ENCODE measurements at regions not wholly inside any gene's neighbourhood (a gene's known extent, or its start where the extent isn't known, plus 50 kb on each side); places are given as distances from the start of the nearest gene placed in this dataset.

DNA sequence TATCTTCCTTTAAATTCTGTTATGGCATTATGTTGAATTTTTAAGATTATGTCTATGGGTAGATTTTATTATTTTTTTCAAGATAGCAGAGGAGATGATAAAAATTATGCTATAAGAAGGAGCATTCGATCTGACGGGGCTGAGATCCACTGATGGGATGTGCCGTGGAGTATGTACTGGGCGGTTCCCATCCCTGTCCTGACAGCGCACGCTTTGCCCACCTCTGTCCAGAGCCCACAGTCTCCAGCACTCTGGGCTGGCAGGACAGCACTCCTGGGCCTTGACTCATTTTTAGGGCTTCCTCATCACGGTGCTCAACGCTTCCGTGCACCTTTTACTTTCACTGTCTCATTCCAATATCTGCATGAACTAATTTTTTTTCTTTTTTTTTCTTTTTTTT, 235.5 kb downstream of the TEX29 start:
- no peak for ATAC-seq
- POLR2A ChIA-PET, result no interaction called here

DNA sequence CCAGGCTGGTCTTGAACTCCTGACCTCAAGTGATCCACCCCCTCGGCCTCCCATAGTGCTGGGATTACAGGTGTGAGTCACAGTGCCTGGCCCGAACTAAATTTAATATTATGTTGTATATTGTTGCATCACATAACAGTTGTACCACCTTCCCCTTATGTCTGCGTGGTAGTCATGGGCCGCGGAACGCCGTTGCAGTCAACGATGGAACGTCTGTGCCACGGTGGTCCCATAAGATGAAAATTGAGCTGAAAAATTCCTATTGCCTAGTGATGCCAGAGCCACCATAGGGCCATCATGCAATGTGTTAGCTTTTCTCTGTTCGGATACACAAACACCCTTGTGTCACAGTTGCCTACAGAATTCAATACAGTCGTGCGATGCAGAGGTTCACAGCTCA, 236.1 kb downstream of the TEX29 start:
- H3K36me3 Mint-ChIP-seq (ENCODE audit: low read depth), result no peaks in the 10 kb centered on the region
- ATAC-seq (no peak), DNase-seq (no peak)
- no peak overlapping the region for H3K27ac Mint-ChIP-seq
- no peaks in the 10 kb centered on the region for H3K4me1 Mint-ChIP-seq (ENCODE audit: low read depth)
- no peaks in the 10 kb centered on the region for H3K27me3 Mint-ChIP-seq
- intact Hi-C loops (cut with micrococcal nuclease), result no loop called here
- TF ChIP-seq, protein P1, sequence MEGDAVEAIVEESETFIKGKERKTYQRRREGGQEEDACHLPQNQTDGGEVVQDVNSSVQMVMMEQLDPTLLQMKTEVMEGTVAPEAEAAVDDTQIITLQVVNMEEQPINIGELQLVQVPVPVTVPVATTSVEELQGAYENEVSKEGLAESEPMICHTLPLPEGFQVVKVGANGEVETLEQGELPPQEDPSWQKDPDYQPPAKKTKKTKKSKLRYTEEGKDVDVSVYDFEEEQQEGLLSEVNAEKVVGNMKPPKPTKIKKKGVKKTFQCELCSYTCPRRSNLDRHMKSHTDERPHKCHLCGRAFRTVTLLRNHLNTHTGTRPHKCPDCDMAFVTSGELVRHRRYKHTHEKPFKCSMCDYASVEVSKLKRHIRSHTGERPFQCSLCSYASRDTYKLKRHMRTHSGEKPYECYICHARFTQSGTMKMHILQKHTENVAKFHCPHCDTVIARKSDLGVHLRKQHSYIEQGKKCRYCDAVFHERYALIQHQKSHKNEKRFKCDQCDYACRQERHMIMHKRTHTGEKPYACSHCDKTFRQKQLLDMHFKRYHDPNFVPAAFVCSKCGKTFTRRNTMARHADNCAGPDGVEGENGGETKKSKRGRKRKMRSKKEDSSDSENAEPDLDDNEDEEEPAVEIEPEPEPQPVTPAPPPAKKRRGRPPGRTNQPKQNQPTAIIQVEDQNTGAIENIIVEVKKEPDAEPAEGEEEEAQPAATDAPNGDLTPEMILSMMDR (IDR thresholded peaks at IDR 0.05), result no peak
- CTCF ChIA-PET, result no interaction called here
- POLR2A ChIA-PET, result no interaction called here
- H3K9me3 Mint-ChIP-seq, result no peaks in the 10 kb centered on the region
- H3K4me3 Mint-ChIP-seq, result no peak overlapping the region

More for the DNA sequence above, 235.5 kb downstream of the TEX29 start:
- Mint-ChIP-seq H3K4me3 (no peak overlapping the region), H3K4me1 (ENCODE audit: low read depth) (no peaks in the 10 kb centered on the region), H3K36me3 (ENCODE audit: low read depth) (no peaks in the 10 kb centered on the region), H3K9me3 (no peaks in the 10 kb centered on the region), H3K27me3 (no peaks in the 10 kb centered on the region), H3K27ac (no peak overlapping the region)
- TF ChIP-seq, protein P1 (IDR thresholded peaks at IDR 0.05), result no peak
- intact Hi-C loops (cut with micrococcal nuclease), result no loop called here
- CTCF ChIA-PET, result no interaction called here
- DNase-seq, result no peak

DNA sequence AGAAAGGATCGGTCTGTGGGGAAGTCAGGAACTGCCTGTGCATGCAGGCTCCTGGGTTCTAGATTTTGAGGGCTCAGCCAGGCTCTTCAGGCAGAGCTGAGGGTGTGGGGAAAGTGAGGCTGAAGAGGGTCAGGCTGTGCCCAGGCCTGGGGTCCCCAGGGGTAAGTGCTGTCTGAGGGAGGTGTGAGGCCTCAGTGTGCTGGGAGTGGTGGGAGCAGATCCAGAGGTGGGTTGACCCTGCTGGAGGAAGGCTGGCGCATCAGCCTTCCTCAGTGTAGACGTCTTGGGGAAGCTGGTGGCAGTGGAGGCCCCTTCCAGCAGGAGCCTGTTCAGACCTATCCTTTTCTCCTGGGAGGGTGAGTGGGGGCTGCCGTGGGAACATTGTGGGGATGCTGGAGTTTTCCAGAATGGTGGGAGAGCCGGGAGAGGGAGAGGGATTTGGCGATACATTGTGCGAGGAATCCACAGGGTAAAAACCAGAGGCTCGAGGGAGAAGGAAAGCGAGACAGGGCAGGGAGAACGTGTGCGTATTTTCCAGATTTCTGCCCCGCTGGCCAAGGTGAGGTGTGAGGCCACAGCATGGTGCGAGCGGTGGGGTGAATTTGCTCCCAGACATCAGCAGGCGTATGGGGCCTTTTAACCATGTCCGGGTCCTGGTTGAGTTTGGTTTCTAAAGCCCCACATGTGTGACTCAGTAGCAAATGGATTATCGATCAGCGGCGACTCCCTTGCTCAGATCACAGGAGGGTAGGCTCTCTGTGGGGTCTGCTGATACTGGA, 237.7 kb downstream of the TEX29 start:
- ATAC-seq (no peak), DNase-seq (no peak)
- Mint-ChIP-seq H3K36me3 (ENCODE audit: low read depth) (no peaks in the 10 kb centered on the region), H3K4me1 (ENCODE audit: low read depth) (no peaks in the 10 kb centered on the region), H3K4me3 (no peak overlapping the region), H3K9me3 (no peaks in the 10 kb centered on the region), H3K27me3 (no peaks in the 10 kb centered on the region), H3K27ac (no peak overlapping the region)
- CTCF ChIA-PET, result no interaction called here
- TF ChIP-seq, protein P1 (IDR thresholded peaks at IDR 0.05), result no peak
- POLR2A ChIA-PET, result no interaction called here
- intact Hi-C loops (cut with micrococcal nuclease), result no loop called here

DNA sequence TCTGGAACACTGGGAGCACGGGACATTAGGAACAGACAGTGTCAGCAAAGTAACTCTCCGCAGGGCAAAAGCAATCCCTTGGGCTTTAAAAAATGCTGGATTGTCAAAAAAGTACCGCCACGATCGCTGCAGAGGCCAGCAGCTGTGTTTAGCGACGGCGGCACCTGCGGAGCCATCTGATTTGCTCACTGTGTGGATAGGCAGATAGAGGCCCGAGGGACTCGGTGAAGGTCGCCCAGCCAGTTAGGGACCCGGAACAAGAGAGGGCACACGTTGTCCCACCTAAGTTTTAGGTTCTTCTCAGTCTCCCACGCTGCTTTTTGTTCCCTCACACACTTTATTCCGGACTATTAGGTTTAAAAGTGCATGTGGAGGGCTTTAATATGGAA, 238.3 kb downstream of the TEX29 start:
- Mint-ChIP-seq H3K4me1 (ENCODE audit: low read depth) (no peaks in the 10 kb centered on the region), H3K9me3 (no peaks in the 10 kb centered on the region), H3K27ac (no peak overlapping the region), H3K27me3 (no peaks in the 10 kb centered on the region), H3K36me3 (ENCODE audit: low read depth) (no peaks in the 10 kb centered on the region), H3K4me3 (no peak overlapping the region)
- no peak for ATAC-seq
- ChIA-PET POLR2A (no interaction called here), CTCF (no interaction called here)
- TF ChIP-seq, protein P1 (IDR thresholded peaks at IDR 0.05), result no peak
- intact Hi-C loops (cut with micrococcal nuclease), result no loop called here
- no peak for DNase-seq

DNA sequence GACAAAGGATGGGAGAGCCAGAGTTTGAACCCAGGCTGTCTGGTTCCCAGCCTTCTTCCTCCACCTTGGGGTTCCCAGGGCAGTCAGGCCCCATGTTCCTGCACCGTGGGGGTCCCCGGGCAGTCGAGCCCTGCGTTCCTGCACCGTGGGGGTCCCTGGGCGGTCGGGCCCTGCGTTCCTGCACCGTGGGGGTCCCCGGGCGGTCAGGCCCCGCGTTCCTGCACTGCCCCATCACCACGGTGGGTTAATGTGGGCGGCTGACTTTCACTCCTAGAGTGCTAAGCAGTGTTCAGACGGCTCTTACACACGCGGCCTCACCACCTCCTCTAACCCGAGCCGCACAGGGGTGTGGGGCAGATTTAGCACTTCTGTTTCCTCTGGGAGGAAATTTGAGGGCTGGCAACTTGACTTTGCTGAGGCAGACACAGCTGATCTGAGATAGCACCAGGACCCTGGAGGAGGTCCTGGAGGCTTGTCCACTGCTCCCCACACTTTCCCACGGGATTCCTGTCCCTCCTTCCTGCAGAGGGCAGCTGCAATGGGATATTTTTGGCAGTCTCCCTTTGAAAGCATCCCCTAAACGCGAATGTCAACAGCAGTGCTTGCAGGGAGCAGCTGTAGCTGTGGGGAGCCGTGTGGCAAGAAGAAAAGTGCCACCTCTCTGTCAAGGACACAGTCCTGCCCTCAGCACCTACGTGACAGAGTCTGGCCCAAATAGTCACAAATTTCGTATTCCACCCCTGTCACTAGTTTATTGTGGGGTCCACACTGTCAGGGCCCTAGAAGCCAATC, 239.4 kb downstream of the TEX29 start:
- Mint-ChIP-seq H3K27ac (no peak overlapping the region), H3K36me3 (ENCODE audit: low read depth) (no peaks in the 10 kb centered on the region), H3K4me3 (no peak overlapping the region), H3K27me3 (no peaks in the 10 kb centered on the region), H3K9me3 (no peaks in the 10 kb centered on the region), H3K4me1 (ENCODE audit: low read depth) (no peaks in the 10 kb centered on the region)
- POLR2A ChIA-PET, result no interaction called here
- TF ChIP-seq, protein P1 (IDR thresholded peaks at IDR 0.05), result no peak
- DNase-seq (peak; percentile 2), ATAC-seq (no peak)
- CTCF ChIA-PET, result no interaction called here
- intact Hi-C loops (cut with micrococcal nuclease), result no loop called here
